ENCODE measurements at regions not wholly inside any gene's neighbourhood (a gene's known extent, or its start where the extent isn't known, plus 50 kb on each side); places are given as distances from the start of the nearest gene placed in this dataset.

DNA sequence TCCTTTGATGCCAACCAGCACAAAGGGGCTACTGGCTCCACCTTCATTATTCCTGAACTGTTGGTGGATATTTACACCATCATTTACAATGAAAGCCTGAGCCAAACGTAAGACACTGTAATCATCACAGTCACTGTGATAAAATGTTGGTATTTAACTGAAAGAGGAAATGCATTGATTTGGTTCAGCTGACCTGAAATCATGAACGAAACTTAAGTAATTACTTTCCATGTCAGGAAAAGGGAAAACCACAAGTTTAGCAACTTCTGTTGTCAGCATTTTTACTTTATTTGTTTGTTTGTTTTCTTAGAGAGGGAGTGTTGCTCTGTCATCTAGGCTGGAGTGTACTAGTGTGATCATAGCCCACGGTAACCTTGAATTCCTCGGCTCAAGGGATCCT lies 247.8 kb upstream of the FAM47A start:
- no peak overlapping the region for H3K4me3 ChIP-seq (ENCODE audit: low read depth, low read length)
- no peak for TF ChIP-seq CTCF (IDR thresholded peaks at IDR 0.05; ENCODE audit: borderline replicate concordance, insufficient read depth, low read depth, low read length)

GRCh38 chrX:34377645-34378044 lies 245.5 kb upstream of the FAM47A start:
- no peak for TF ChIP-seq CTCF (IDR thresholded peaks at IDR 0.05; ENCODE audit: borderline replicate concordance, insufficient read depth, low read depth, low read length)
- H3K4me3 ChIP-seq (ENCODE audit: low read depth, low read length), result no peak overlapping the region

DNA sequence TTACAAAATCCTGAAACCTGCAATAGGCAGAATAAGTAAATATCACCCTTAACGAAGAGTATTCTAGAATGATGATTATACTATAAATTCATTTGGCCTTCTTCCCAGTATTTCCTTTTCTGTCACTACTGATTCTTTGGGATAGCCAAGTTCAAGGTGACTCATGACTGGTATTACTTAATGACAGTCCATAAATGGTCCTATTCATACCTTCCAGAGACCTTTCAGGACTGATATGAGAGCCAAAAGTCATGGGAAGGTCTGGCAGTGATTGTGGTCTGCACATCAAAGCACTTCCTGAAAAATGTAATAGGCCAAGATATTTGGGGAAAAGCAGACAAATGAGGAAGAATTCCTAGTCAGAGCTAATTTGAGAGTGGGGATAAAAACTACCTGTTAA lies 239.6 kb upstream of the FAM47A start:
- TF ChIP-seq CTCF (IDR thresholded peaks at IDR 0.05; ENCODE audit: borderline replicate concordance, insufficient read depth, low read depth, low read length), result no peak
- no peak overlapping the region for H3K4me3 ChIP-seq (ENCODE audit: low read depth, low read length)

- H3K4me3 ChIP-seq (ENCODE audit: low read depth, low read length), result no peak overlapping the region
- TF ChIP-seq CTCF (IDR thresholded peaks at IDR 0.05; ENCODE audit: borderline replicate concordance, insufficient read depth, low read depth, low read length), result no peak
Measured at GRCh38 chrX:34365471-34365870, 233.4 kb upstream of the FAM47A start.

- TF ChIP-seq CTCF (IDR thresholded peaks at IDR 0.05; ENCODE audit: borderline replicate concordance, insufficient read depth, low read depth, low read length), result no peak
- H3K4me3 ChIP-seq (ENCODE audit: low read depth, low read length), result no peak overlapping the region
Measured at GRCh38 chrX:34350561-34351335, 218.6 kb upstream of the FAM47A start.

DNA sequence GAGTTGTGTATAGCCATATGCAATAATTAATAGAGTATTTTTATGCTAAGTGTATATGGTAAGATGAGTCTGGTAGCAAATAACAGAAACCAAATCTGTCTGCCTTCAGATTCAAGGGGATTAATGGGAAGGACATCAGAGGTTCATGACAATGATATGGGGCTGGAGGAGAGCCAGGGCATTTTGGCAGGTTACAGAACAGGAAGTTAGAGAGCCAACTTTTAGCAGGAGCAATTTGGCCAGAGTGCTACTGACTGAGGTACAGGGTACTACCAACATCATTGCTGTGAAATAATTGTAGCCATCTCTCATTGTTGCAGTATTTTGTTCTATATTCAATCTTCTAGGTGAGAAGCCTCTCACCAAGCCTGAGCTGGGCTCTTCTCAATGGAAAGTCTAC lies 210.9 kb upstream of the FAM47A start:
- no peak for TF ChIP-seq CTCF (IDR thresholded peaks at IDR 0.05; ENCODE audit: borderline replicate concordance, insufficient read depth, low read depth, low read length)
- no peak overlapping the region for H3K4me3 ChIP-seq (ENCODE audit: low read depth, low read length)

DNA sequence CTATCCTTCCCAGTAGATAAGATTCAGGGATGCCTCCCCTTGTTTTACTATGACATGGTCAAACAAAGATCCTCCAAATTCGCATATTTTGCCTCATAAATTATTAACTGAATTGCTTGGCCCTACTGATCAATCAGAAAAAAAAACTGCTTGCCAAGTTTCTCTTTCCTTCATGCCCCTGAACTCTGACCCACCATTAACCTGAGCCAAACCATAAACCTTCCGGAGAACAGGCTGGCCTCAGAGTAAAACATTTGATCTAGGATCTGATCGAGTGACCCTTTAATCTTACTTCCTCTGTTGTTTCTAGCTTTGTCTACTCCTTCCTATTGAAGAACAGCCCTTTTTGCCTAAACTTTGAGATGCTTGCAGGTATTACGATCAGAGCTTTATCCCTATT lies 209.7 kb upstream of the FAM47A start:
- no peak overlapping the region for H3K4me3 ChIP-seq (ENCODE audit: low read depth, low read length)
- no peak for TF ChIP-seq CTCF (IDR thresholded peaks at IDR 0.05; ENCODE audit: borderline replicate concordance, insufficient read depth, low read depth, low read length)

Measured in GM12875 (cell line).